HG02884 (cell line): ENCODE measurements at regions not wholly inside any gene's neighbourhood (a gene's known extent, or its start where the extent isn't known, plus 50 kb on each side); places are given as distances from the start of the nearest gene placed in this dataset.
"Not testable (repeated sequence)": the region's sequence is repeated elsewhere in the genome, so short reads cannot be mapped to it uniquely, and the experiment has no call there.

Experiments used
- ATAC-seq: cut with Tn5 transposase; IDR thresholded peaks from one replicate; pipeline ENCODE4 v1.9.1; 2021; ENCODE audit warnings: mild to moderate bottlenecking, moderate library complexity; ENCODE audit not compliant: unreplicated experiment

DNA sequence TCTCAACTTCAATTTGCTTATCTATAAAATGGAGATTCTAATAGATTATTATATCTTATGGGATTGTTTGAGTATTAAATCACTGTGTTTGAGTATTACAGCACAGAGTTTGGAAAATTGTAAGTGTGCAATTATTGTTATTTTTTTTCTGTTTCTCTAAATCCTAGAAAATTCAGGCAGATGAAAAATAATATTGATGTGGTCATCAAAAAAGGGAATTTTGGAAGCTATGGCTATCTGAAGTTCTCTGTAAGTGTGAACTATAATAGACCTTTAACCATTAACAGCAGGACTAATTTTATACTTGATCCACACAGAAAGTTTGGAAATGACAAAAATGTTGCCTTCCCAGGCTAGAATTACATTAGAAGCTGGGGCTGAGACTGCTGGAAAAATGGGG lies 393.2 kb downstream of the SUCLG1 start:
- no peak for ATAC-seq

- ATAC-seq = no peak
Measured at GRCh38 chr2:84057917-84058560, 401.0 kb downstream of the SUCLG1 start.

DNA sequence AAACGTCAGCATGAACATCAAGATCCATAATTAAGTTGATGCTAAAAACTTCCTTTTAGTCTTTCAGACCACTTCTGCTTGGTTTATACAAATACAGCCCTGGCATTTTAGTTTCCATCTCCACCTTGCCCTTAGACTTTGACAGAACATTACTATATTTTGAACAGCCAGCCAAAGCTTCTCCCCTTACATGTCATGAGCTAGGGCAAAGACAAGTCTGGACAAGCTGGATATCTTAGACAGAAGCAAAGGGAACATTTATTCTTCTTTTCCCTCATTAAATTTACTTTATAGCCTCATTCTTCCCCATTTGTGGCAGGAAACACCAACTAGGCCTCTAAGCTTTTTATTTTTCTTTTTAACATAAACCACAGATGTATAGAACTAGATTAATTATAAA lies 403.3 kb downstream of the SUCLG1 start:
- ATAC-seq = no peak

- not testable (repeated sequence) for ATAC-seq
Measured at GRCh38 chr2:84054577-84054976, 404.5 kb downstream of the SUCLG1 start.

DNA sequence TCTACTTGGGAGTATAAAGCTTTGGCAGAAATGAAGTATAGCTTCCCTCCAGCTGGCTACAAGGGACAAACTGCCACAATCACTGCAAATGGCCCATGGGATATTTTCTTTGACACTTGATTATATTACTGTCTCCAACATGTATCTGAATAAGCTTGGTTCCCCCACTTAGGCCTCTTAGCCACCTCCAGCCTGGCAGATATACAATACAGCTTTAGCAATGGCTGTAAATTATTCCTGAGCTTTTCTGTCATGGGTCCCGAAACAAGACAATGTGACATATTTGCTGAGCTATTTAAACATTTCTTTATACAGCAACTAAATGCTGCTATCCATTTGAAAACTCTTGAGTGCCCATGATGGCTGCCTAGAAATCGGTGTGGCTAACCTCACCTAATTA lies 406.2 kb downstream of the SUCLG1 start:
- no peak for ATAC-seq

GRCh38 chr2:84052043-84052442 lies 407.0 kb downstream of the SUCLG1 start:
- no peak for ATAC-seq

GRCh38 chr2:84048964-84049363 lies 410.1 kb downstream of the SUCLG1 start:
- no peak for ATAC-seq

DNA sequence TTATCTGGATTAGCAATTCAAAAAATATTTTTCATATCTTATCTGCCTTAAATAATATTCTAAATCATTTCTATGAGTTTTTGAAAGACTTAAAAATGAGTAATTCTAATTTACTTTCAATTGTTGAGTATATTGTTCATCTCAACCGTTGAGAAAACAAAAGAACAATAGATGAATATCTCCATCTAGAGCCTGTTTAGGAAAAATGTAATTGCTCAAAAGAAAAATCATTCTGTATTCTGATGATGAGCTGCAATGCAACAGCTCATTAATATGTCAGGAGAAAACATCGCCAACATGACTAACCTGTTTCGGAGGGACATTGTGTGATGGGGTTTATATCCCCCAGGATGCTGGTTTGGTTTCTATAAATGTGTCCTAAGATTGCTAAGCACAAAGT lies 417.6 kb downstream of the SUCLG1 start:
- no peak for ATAC-seq

DNA sequence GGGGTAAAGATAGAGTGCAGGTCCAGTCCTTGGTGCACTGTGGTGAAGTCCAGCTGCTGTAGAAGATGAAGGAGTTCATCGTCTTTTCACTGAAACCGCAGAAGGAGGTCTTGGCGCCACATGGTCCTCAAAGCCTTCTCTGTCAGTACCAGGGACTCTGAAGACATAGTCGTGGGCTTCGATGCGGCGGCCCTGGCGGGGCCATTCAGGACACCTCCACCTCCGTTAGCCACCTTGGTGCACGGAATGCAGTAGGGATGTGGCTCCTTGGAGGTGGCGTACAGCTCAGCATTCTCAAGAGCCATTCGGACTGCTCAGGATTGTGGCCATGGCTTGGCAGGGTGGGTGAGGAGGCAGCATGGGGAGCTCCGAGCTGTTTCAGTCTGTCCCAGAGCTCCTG lies 418.8 kb downstream of the SUCLG1 start:
- ATAC-seq = no peak

DNA sequence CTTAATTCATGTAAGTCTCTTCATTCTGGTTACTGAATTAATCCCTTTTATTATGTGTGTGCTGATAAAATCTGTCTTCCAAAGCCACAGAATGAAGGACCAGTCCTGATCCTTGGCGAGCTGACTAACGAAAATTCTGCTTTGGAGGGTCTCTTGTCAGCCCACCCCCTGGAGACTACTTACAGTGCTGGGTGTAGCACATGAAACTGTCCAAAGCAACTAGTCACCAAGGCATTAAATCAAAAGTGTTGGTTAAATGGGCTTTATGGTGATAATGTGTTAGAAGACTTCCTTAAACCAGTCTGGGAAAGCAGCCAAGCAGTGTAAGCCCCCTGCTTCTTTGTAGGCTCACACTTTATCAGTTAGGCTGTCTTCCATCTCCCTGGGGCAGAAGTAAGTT lies 420.2 kb downstream of the SUCLG1 start:
- ATAC-seq = no peak

- ATAC-seq = no peak
Measured at GRCh38 chr2:84033347-84033974, 425.6 kb downstream of the SUCLG1 start.

- ATAC-seq = no peak
Measured at GRCh38 chr2:84031312-84032050, 427.6 kb downstream of the SUCLG1 start.

GRCh38 chr2:84029903-84030575 lies 429.0 kb downstream of the SUCLG1 start:
- ATAC-seq = no peak

GRCh38 chr2:84026818-84027217 lies 432.3 kb downstream of the SUCLG1 start:
- ATAC-seq = no peak

GRCh38 chr2:84022810-84023431 lies 436.2 kb downstream of the SUCLG1 start:
- ATAC-seq = no peak

GRCh38 chr2:84017010-84017409 lies 442.1 kb downstream of the SUCLG1 start:
- ATAC-seq = no peak

DNA sequence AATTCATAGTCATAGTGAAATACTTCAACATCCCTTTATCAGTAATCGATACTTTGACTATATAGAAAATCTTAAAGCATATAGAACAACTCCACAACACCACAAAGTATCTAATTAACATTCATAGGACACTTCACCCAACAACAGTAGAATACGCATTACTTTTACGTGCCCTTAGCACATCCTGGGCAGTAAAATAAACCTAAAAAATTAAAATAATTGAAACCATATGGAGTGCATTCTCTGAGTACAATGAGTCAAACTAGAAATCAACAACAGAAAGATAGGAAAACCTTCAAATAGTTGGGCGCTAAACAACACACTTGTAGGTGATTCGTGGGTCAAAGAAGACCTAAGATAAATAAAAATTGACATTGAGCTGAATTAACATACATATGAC lies 442.9 kb downstream of the SUCLG1 start:
- ATAC-seq = no peak

DNA sequence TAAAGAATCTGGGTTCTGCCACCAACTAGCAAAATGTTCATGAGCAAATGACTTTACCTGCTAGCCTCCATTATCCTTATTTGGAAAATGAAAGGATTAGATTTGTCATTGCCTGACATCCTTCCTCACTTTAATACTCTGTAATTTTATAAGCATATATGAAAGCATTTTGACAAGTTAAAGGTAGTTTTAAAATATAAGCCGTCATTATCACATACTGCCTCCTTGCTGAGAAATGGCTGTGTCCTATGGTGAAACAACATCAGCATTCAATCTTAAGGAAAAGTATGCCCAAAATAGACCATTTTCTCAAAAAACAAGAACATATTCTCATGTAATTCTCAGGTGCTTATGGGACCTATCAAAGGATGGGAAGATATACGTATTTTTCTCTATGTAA lies 461.2 kb downstream of the SUCLG1 start:
- ATAC-seq = no peak

- no peak for ATAC-seq
Measured at GRCh38 chr2:83994633-83995179, 464.4 kb downstream of the SUCLG1 start.

- ATAC-seq = no peak
Measured at GRCh38 chr2:83993873-83994632, 465.0 kb downstream of the SUCLG1 start.
